Esophagus muscularis mucosa (tissue), 4 donors: ENCODE measurements at regions not wholly inside any gene's neighbourhood (a gene's known extent, or its start where the extent isn't known, plus 50 kb on each side); places are given as distances from the start of the nearest gene placed in this dataset.

Source experiments
- DNase-seq: peaks from one replicate; pipeline ENCODE4 v3.0.0-alpha.2; 2017; ENCODE audit errors: extremely low spot score
- H3K27ac ChIP-seq, 4 donors: fragments of 200-600 bp; sonication (generic); replicated peaks in 1 of 4; 1 replicate in 3 of 4; 2 replicates in 1 of 4; pipeline ENCODE4 v1.5.1; 2016 to 2019; ENCODE audit warnings: mild to moderate bottlenecking in 1 of 4
- H3K27me3 ChIP-seq, 4 donors: fragments of 200-600 bp; sonication (generic); one replicate each; pipeline versions ENCODE4 v1.5.1 to v1.6.0; 2016 to 2019
- H3K36me3 ChIP-seq, 4 donors: fragments of 200-600 bp; sonication (generic); one replicate each; pipeline ENCODE4 v1.5.1; 2016 to 2019
- H3K4me1 ChIP-seq, 4 donors: fragments of 200-600 bp; sonication (generic); one replicate each; pipeline ENCODE4 v1.5.1; 2016 to 2019
- H3K4me3 ChIP-seq, 4 donors: fragments of 200-600 bp; sonication (generic); 1 replicate in 2 of 4; 2 replicates in 2 of 4; pipeline ENCODE4 v1.5.1; 2016 to 2019; ENCODE audit warnings: mild to moderate bottlenecking in 4 of 4, moderate library complexity in 1 of 4
- H3K9me3 ChIP-seq, 4 donors: fragments of 200-600 bp; sonication (generic); 1 replicate in 3 of 4; 2 replicates in 1 of 4; pipeline ENCODE4 v1.5.1; 2016 to 2019
- CTCF ChIP-seq, 3 experiments: fragments of 200-600 bp in 2 of 3; fragments of 450-650 bp in 1 of 3; sonication (generic) in 2 of 3; IDR thresholded peaks; one replicate each; pipeline ENCODE4 v1.5.1; 2017 to 2019; ENCODE audit warnings: antibody characterized with exemption in 3 of 3, mild to moderate bottlenecking in 2 of 3, moderate library complexity in 1 of 3
- EP300 ChIP-seq: sonication (generic); formaldehyde crosslinking; IDR thresholded peaks from one replicate; pipeline ENCODE4 v1.6.1; 2017; ENCODE audit warnings: antibody characterized with exemption
- POLR2A ChIP-seq: fragments of 450-650 bp; IDR thresholded peaks from one replicate; pipeline ENCODE4 v1.6.1; 2017; ENCODE audit warnings: antibody characterized with exemption, moderate library complexity, mild to moderate bottlenecking, low read depth
- POLR2AphosphoS5 ChIP-seq, 2 donors: sonication (generic); formaldehyde crosslinking; IDR thresholded peaks; one replicate each; pipeline ENCODE4 v1.6.1; 2017; ENCODE audit warnings: antibody characterized with exemption in 2 of 2
- WGBS: methylation state at CpG from one replicate; pipeline ENCODE4 v1.1.5; 2018; 5-methylcytosine and 5-hydroxymethylcytosine counted together
- intact Hi-C: fragments of 100-400 bp; cut with DNase I; formaldehyde crosslinking; loops from one replicate; pipeline ENCODE4 v1.15.1; 2023

GRCh38 chr9:113803811-113804589 is 72.1 kb upstream of the ZNF618 start:
- Histone ChIP-seq H3K36me3 (no peaks in the 10 kb centered on the region), H3K9me3 (no peaks in the 10 kb centered on the region), H3K27me3 (no peaks in the 10 kb centered on the region), H3K4me3 (no peak overlapping the region), H3K27ac (no peak overlapping the region), H3K4me1 (peaks cover 4 to 9% (median 8%) of the 10 kb centered on the region in 4 donors)
- intact Hi-C loops: no loop called here
- DNase-seq: no peak
- TF ChIP-seq CTCF (IDR thresholded peaks at IDR 0.05) (no peak), POLR2AphosphoS5 (IDR thresholded peaks at IDR 0.05) (no peak), EP300 (no peak), POLR2A (no peak)
- WGBS: 71% methylated on average over 8 of the region's 8 CpGs

GRCh38 chr9:113805486-113806132 is 70.5 kb upstream of the ZNF618 start:
- intact Hi-C loops: loop anchor here (2.0 kb wide), 2 partner anchors 71 to 227 kb away; partner anchors contain the start of gene ZNF618
- no peak for TF ChIP-seq EP300
- WGBS: 83% methylated on average over 9 of the region's 9 CpGs

DNA sequence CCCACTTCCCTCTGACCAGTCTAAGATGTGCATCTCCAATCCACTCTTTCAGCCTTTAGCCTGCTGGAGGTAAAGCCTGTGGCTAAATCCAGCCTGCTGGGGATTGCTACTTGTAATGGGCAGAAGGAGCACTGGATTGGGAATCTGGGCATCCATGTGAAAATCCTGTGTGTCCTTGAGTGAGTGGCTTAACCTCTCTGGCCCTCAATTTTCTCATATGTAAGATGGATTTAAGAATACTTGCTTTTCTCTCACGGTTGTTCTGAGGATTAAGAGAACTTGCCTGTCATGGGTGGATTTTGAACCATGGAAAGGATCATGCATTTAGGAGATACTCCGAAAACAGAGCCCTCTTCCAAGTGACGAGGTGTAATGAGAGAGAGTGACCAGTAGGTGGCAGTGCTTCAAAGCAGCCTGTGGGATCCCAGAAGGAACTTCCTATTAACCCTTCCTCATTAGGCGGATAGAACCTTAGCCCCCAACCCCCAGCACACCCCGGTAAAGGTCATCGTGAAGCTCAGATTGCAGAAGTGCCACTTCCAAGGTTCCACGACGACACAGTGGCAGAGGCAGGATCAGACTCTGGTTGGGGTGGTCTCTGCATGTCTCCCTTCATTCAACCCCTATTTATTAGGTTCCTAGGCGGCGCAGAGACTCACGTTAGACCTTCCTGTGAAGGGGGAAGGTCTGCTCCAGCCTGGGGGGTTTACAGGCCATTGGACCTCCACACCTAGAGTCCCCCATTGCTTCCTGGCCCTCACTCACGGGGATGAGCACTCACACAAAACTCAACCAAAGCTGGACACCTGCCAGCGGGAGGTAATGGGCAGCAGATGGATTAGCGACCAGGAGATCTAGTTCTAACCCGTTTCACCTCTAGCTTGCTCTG is 68.7 kb upstream of the ZNF618 start:
- DNase-seq: peak; percentile 91
- intact Hi-C loops: loop anchor here (2.0 kb wide), 2 partner anchors 69 to 225 kb away; partner anchors contain the start of gene ZNF618
- Histone ChIP-seq H3K27ac (no peak overlapping the region), H3K4me1 (peaks cover 4 to 9% (median 8%) of the 10 kb centered on the region in 4 donors), H3K4me3 (peak overlapping the region in 2 of 4 donors; percentile 23 to 41), H3K36me3 (no peaks in the 10 kb centered on the region), H3K27me3 (peaks cover 0 to 8% (median 0%) of the 10 kb centered on the region in 4 donors), H3K9me3 (no peaks in the 10 kb centered on the region)
- TF ChIP-seq POLR2AphosphoS5 (IDR thresholded peaks at IDR 0.05) (no peak), CTCF (IDR thresholded peaks at IDR 0.05) (peak; percentile 72 to 91 (median 77))
- whole genome bisulfite sequencing: 10% methylated on average over 13 of the region's 15 CpGs

More at GRCh38 chr9:113805486-113806132, 70.5 kb upstream of the ZNF618 start:
- H3K9me3 ChIP-seq: no peaks in the 10 kb centered on the region
- H3K27ac ChIP-seq: no peak overlapping the region
- no peaks in the 10 kb centered on the region for H3K27me3 ChIP-seq
- H3K36me3 ChIP-seq: no peaks in the 10 kb centered on the region
- peaks cover 4 to 9% (median 8%) of the 10 kb centered on the region in 4 donors for H3K4me1 ChIP-seq
- DNase-seq: peak; percentile 79
- H3K4me3 ChIP-seq: no peak overlapping the region

GRCh38 chr9:113808391-113809358 is 67.4 kb upstream of the ZNF618 start:
- Histone ChIP-seq H3K27ac (no peak overlapping the region), H3K9me3 (no peaks in the 10 kb centered on the region), H3K4me3 (no peak overlapping the region), H3K36me3 (no peaks in the 10 kb centered on the region), H3K4me1 (peaks cover 4 to 9% (median 8%) of the 10 kb centered on the region in 4 donors), H3K27me3 (peaks cover 0 to 11% (median 0%) of the 10 kb centered on the region in 4 donors)
- DNase-seq: peak; percentile 81
- WGBS: 72% methylated on average over 10 of the region's 10 CpGs
- intact Hi-C loops: no loop called here
- no peak for TF ChIP-seq EP300
- TF ChIP-seq POLR2AphosphoS5 (IDR thresholded peaks at IDR 0.05): no peak
- no peak for TF ChIP-seq POLR2A
- no peak for TF ChIP-seq CTCF (IDR thresholded peaks at IDR 0.05)
